H9 (cell line): ENCODE measurements at regions not wholly inside any gene's neighbourhood (a gene's known extent, or its start where the extent isn't known, plus 50 kb on each side); places are given as distances from the start of the nearest gene placed in this dataset.

Experiments used
- DNase-seq: peaks from one replicate; pipeline ENCODE4 v3.0.0-alpha.2; 2017
- H2AFZ ChIP-seq: one replicate; pipeline ENCODE4 v1.6.1; 2013; ENCODE audit warnings: mild to moderate bottlenecking, low read length, control low read depth, moderate library complexity
- H2AK5ac ChIP-seq: 2 replicates; pipeline ENCODE4 v1.6.1; 2013; ENCODE audit warnings: low read length, control low read depth, mixed read lengths; ENCODE audit not compliant: insufficient read length
- H2BK120ac ChIP-seq: one replicate; pipeline ENCODE4 v1.6.1; 2013; ENCODE audit warnings: low read depth, mild to moderate bottlenecking, low read length, control low read depth, inconsistent platforms; ENCODE audit not compliant: poor library complexity, severe bottlenecking
- H2BK12ac ChIP-seq: 2 replicates; pipeline ENCODE4 v1.6.1; 2013; ENCODE audit warnings: low read length, control low read depth, mixed read lengths, low read depth; ENCODE audit not compliant: insufficient read length
- H2BK15ac ChIP-seq: 2 replicates; pipeline ENCODE4 v1.6.1; 2013; ENCODE audit warnings: low read depth, low read length, control low read depth
- H2BK20ac ChIP-seq: one replicate; pipeline ENCODE4 v1.6.1; 2013; ENCODE audit warnings: low read depth, mild to moderate bottlenecking, low read length, control low read depth, inconsistent platforms; ENCODE audit not compliant: poor library complexity, severe bottlenecking
- H2BK5ac ChIP-seq: 2 replicates; pipeline ENCODE4 v1.6.1; 2013; ENCODE audit warnings: low read length, control low read depth, mixed read lengths; ENCODE audit not compliant: insufficient read length
- H3K14ac ChIP-seq: 2 replicates; pipeline ENCODE4 v1.6.1; 2013; ENCODE audit warnings: low read length, control low read depth; ENCODE audit not compliant: insufficient read depth
- H3K18ac ChIP-seq: 2 replicates; pipeline ENCODE4 v1.6.1; 2013; ENCODE audit warnings: low read depth, mild to moderate bottlenecking, mixed read lengths, low read length, control low read depth; ENCODE audit not compliant: insufficient read length
- H3K23ac ChIP-seq: 2 replicates; pipeline ENCODE4 v1.6.1; 2013; ENCODE audit warnings: low read length, control low read depth, mixed read lengths, low read depth; ENCODE audit not compliant: insufficient read length
- H3K23me2 ChIP-seq: 2 replicates; pipeline ENCODE4 v1.6.1; 2013; ENCODE audit warnings: low read depth, mild to moderate bottlenecking, mixed read lengths, low read length, control low read depth; ENCODE audit not compliant: insufficient read length, poor library complexity, severe bottlenecking
- H3K27ac ChIP-seq: 2 replicates; pipeline ENCODE4 v1.5.1; 2013; ENCODE audit warnings: low read length, control low read depth, mixed read lengths, low read depth; ENCODE audit not compliant: insufficient read length
- H3K27me3 ChIP-seq: 2 replicates; pipeline ENCODE4 v1.6.1; 2013; ENCODE audit warnings: low read length, control low read depth, inconsistent platforms; ENCODE audit not compliant: insufficient read depth
- H3K4ac ChIP-seq: 2 replicates; pipeline ENCODE4 v1.6.1; 2013; ENCODE audit warnings: low read depth, mild to moderate bottlenecking, control low read depth, inconsistent platforms, low read length, moderate library complexity
- H3K4me1 ChIP-seq: 2 replicates; pipeline ENCODE4 v1.6.1; 2013; ENCODE audit warnings: low read length, control low read depth, inconsistent platforms; ENCODE audit not compliant: insufficient read depth
- H3K4me2 ChIP-seq: 2 replicates; pipeline ENCODE4 v1.6.1; 2013; ENCODE audit warnings: low read length, control low read depth, mixed read lengths; ENCODE audit not compliant: insufficient read length, insufficient read depth
- H3K56ac ChIP-seq: 2 replicates; pipeline ENCODE4 v1.6.1; 2013; ENCODE audit warnings: low read depth, mild to moderate bottlenecking, mixed read lengths, low read length, control low read depth; ENCODE audit not compliant: insufficient read length
- H3K79me1 ChIP-seq: 2 replicates; pipeline ENCODE4 v1.6.1; 2013; ENCODE audit warnings: low read depth, mild to moderate bottlenecking, moderate library complexity, low read length, control low read depth, inconsistent platforms; ENCODE audit not compliant: insufficient read depth, poor library complexity, severe bottlenecking
- H3K79me2 ChIP-seq: 2 replicates; pipeline ENCODE4 v1.6.1; 2013; ENCODE audit warnings: low read length, control low read depth, inconsistent platforms; ENCODE audit not compliant: insufficient read depth
- H3K9ac ChIP-seq: 2 replicates; pipeline ENCODE4 v1.6.1; 2013; ENCODE audit warnings: low read length, control low read depth, mixed read lengths; ENCODE audit not compliant: insufficient read length; ENCODE audit errors: extremely low read depth
- H3K9me3 ChIP-seq: one replicate; pipeline ENCODE4 v1.6.1; 2013; ENCODE audit warnings: low read depth, low read length, inconsistent platforms; ENCODE audit not compliant: control insufficient read depth
- H3T11ph ChIP-seq: one replicate; pipeline ENCODE4 v1.6.1; 2013; ENCODE audit warnings: mild to moderate bottlenecking, low read length, control low read depth, inconsistent platforms
- H4K20me1 ChIP-seq: one replicate; pipeline ENCODE4 v1.6.1; 2013; ENCODE audit not compliant: control insufficient read depth, insufficient read length, insufficient read depth
- H4K5ac ChIP-seq: 2 replicates; pipeline ENCODE4 v1.6.1; 2013; ENCODE audit warnings: low read depth, mild to moderate bottlenecking, mixed read lengths, low read length, control low read depth; ENCODE audit not compliant: insufficient read length
- H4K8ac ChIP-seq: replicated peaks from 2 replicates; pipeline ENCODE4 v1.6.1; 2013; ENCODE audit warnings: low read length, control low read depth, mixed read lengths, low read depth; ENCODE audit not compliant: insufficient read length
- H4K91ac ChIP-seq: 2 replicates; pipeline ENCODE4 v1.6.1; 2013; ENCODE audit warnings: low read depth, mild to moderate bottlenecking, moderate library complexity, mixed read lengths, low read length, control low read depth; ENCODE audit not compliant: insufficient read length
- H3K27ac Mint-ChIP-seq, 3 experiments: 2 replicates in 2 of 3; 3 replicates in 1 of 3; pipeline ENCODE4 v1.8.0; 2020 to 2021; ENCODE audit warnings: mixed read lengths in 3 of 3, mild to moderate bottlenecking in 1 of 3, moderate library complexity in 1 of 3
- H3K27me3 Mint-ChIP-seq: 2 replicates; pipeline ENCODE4 v1.8.0; 2021; ENCODE audit warnings: low read depth, mild to moderate bottlenecking, moderate library complexity, mixed read lengths
- H3K36me3 Mint-ChIP-seq, 3 experiments: 2 replicates in 2 of 3; 3 replicates in 1 of 3; pipeline ENCODE4 v1.8.0; 2020 to 2021; ENCODE audit warnings: low read depth in 3 of 3, mixed read lengths in 3 of 3; ENCODE audit not compliant: insufficient read depth in 1 of 3
- H3K4me1 Mint-ChIP-seq, 2 experiments: 2 replicates each; pipeline ENCODE4 v1.8.0; 2020; ENCODE audit warnings: mixed read lengths in 2 of 2
- H3K4me3 Mint-ChIP-seq, 2 experiments: 2 replicates in 1 of 2; 3 replicates in 1 of 2; pipeline ENCODE4 v1.8.0; 2020 to 2021; ENCODE audit warnings: mild to moderate bottlenecking in 2 of 2, mixed read lengths in 2 of 2, moderate library complexity in 1 of 2
- H3K9me3 Mint-ChIP-seq, 2 experiments: 2 replicates in 1 of 2; 3 replicates in 1 of 2; pipeline ENCODE4 v1.8.0; 2020; ENCODE audit warnings: mild to moderate bottlenecking in 2 of 2, mixed read lengths in 2 of 2, moderate library complexity in 1 of 2
- WGBS: extraction: QIAGEN DNeasy Blood & Tissue Kit; methylation state at CpG from one replicate; pipeline ENCODE4 v1.1.7; 2013; ENCODE audit warnings: missing lambda C conversion rate, low lambda C conversion rate, mixed read lengths; ENCODE audit not compliant: insufficient read length; ENCODE audit errors: extremely low coverage; 5-methylcytosine and 5-hydroxymethylcytosine counted together
- TF ChIP-seq, protein P1 (sequence below): fragments of 200-600 bp; sonication (generic); conservative IDR thresholded peaks from 3 replicates; pipeline ENCODE4 v1.8.0; 2021; ENCODE audit warnings: antibody characterized with exemption, mild to moderate bottlenecking

DNA sequence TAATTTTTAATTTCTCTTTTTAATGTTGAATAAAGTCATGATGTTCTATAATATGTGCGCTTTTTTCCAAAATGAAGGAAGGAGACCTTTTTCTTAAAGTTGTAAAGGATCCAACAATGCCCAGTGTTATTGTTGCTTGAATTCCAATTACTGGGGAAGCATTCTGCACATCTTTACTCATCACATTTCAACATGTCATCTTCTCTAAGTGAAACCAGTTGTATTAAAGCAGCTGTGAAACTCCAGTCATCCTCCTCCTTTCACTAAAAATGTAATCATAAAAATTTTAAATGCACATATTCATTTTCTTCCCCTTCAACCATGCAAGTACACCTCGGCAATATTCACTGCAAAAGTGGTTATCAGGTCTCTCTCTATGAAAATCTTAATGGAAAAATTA lies 722.7 kb downstream of the TSN start:
- peaks cover 9 to 10% of the 10 kb centered on the region in 2 experiments for H3K4me1 Mint-ChIP-seq
- no peak overlapping the region for H3K18ac ChIP-seq
- H4K20me1 ChIP-seq, result no peaks in the 10 kb centered on the region
- no peaks in the 10 kb centered on the region for H3K79me2 ChIP-seq
- TF ChIP-seq, protein P1, sequence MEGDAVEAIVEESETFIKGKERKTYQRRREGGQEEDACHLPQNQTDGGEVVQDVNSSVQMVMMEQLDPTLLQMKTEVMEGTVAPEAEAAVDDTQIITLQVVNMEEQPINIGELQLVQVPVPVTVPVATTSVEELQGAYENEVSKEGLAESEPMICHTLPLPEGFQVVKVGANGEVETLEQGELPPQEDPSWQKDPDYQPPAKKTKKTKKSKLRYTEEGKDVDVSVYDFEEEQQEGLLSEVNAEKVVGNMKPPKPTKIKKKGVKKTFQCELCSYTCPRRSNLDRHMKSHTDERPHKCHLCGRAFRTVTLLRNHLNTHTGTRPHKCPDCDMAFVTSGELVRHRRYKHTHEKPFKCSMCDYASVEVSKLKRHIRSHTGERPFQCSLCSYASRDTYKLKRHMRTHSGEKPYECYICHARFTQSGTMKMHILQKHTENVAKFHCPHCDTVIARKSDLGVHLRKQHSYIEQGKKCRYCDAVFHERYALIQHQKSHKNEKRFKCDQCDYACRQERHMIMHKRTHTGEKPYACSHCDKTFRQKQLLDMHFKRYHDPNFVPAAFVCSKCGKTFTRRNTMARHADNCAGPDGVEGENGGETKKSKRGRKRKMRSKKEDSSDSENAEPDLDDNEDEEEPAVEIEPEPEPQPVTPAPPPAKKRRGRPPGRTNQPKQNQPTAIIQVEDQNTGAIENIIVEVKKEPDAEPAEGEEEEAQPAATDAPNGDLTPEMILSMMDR, result no peak
- WGBS, result no CpG with 5 or more reads among the region's 2 CpGs
- H3K23me2 ChIP-seq, result no peaks in the 10 kb centered on the region
- no peaks in the 10 kb centered on the region for H3K4me1 ChIP-seq
- H2BK20ac ChIP-seq, result no peak overlapping the region
- H3K79me1 ChIP-seq, result no peaks in the 10 kb centered on the region
- no peak overlapping the region for H4K5ac ChIP-seq
- no peak overlapping the region for H2AFZ ChIP-seq
- no peak overlapping the region for H3K4me2 ChIP-seq
- H3K4me3 Mint-ChIP-seq, result no peak overlapping the region
- H3K27me3 Mint-ChIP-seq, result no peaks in the 10 kb centered on the region
- no peak overlapping the region for H2BK120ac ChIP-seq
- no peak overlapping the region for H2BK12ac ChIP-seq
- H3K9me3 Mint-ChIP-seq, result peaks cover 8 to 10% of the 10 kb centered on the region in 2 experiments; a peak in 2 of 5 replicates
- no peaks in the 10 kb centered on the region for H3K9me3 ChIP-seq
- no peak overlapping the region for H3K27ac ChIP-seq
- no peak overlapping the region for H4K8ac ChIP-seq
- H3K36me3 Mint-ChIP-seq, result peaks cover 0 to 13% (median 5%) of the 10 kb centered on the region in 3 experiments; a peak in 3 of 7 replicates
- no peak overlapping the region for H3K9ac ChIP-seq
- H4K91ac ChIP-seq, result no peak overlapping the region
- no peak for DNase-seq
- H2AK5ac ChIP-seq, result no peak overlapping the region
- no peak overlapping the region for H2BK15ac ChIP-seq
- no peak overlapping the region for H3K27ac Mint-ChIP-seq
- no peak overlapping the region for H3K4ac ChIP-seq
- no peak overlapping the region for H3K14ac ChIP-seq
- H2BK5ac ChIP-seq, result no peak overlapping the region
- no peak overlapping the region for H3T11ph ChIP-seq
- H3K56ac ChIP-seq, result no peak overlapping the region
- H3K23ac ChIP-seq, result no peak overlapping the region
- H3K27me3 ChIP-seq, result no peaks in the 10 kb centered on the region
